ENCODE measurements at regions not wholly inside any gene's neighbourhood (a gene's known extent, or its start where the extent isn't known, plus 50 kb on each side); places are given as distances from the start of the nearest gene placed in this dataset.

DNA sequence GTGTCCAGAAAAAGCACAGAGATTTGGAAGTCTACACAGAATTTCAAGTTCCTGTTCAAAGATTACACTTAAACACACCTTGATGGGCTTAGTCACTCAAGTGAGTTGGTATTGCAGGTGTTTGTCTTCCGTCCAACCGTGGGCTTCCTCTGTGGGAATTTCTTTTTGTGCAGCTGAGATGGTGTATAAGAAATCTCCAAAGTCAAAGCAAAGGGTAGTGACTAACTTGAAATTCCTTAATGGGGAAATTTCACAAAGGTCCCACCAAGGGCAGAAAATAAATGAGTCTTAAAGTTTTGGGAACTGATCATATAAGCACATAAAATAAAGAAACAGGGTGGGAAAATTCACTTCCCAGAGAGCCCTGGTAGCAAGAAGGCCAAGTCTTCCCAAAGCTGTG lies 102.0 kb upstream of the TNFAIP3 start:
- Histone ChIP-seq H2BK5ac (ENCODE audit: low read depth, low read length, poor library complexity, severe bottlenecking) (peak overlapping the region; percentile 46), H3K4ac (ENCODE audit: low read depth, low read length) (peak overlapping the region; percentile 30; the same call in 1 of the 2 replicates), H3K27ac (ENCODE audit: insufficient read depth, low read length) (no peak overlapping the region), H3K23ac (ENCODE audit: low read depth, low read length) (0 out of 2 replicates have a peak overlapping the region, but pooled peaks have one; percentile 16), H2BK20ac (ENCODE audit: low read depth, low read length) (peak overlapping the region; percentile 57; the same call in 1 of the 2 replicates), H3K18ac (ENCODE audit: low read depth, low read length) (peak overlapping the region; percentile 24; the same call in 1 of the 2 replicates), H3K9ac (ENCODE audit: low read depth, low read length) (no peak overlapping the region), H4K91ac (ENCODE audit: insufficient read depth, low read depth, low read length) (peak overlapping the region; percentile 22; the same call in 1 of the 2 replicates), H3K56ac (ENCODE audit: extremely low read depth, insufficient read depth, low read length) (peak overlapping the region; percentile 34; the same call in 1 of the 2 replicates), H3K36me3 (ENCODE audit: control insufficient read depth, insufficient read depth, low read length) (no peaks in the 10 kb centered on the region), H3K4me1 (ENCODE audit: control insufficient read depth, insufficient read depth, low read length) (peaks cover 17% of the 10 kb centered on the region), H4K8ac (ENCODE audit: low read depth in 2 of 2, low read length in 2 of 2) (peak overlapping the region; percentile 20 to 30; a peak in 1 of 4 replicates), H3K79me1 (ENCODE audit: low read depth in 1 of 2, low read length in 2 of 2) (no peaks in the 10 kb centered on the region), H2AFZ (replicated peaks; ENCODE audit: low read length, poor library complexity) (no peak overlapping the region), H2BK120ac (ENCODE audit: low read depth, low read length) (peak overlapping the region; percentile 51; the same call in 1 of the 2 replicates), H3K4me3 (ENCODE audit: insufficient read depth, low read depth, low read length) (no peak overlapping the region), H2AK5ac (ENCODE audit: low read depth, low read length) (no peak overlapping the region), H4K20me1 (ENCODE audit: insufficient read depth, low read length) (no peaks in the 10 kb centered on the region), H3K14ac (replicated peaks; ENCODE audit: low read depth, low read length) (peak overlapping the region; percentile 54), H3K9me3 (ENCODE audit: control insufficient read depth, insufficient read depth, low read length) (no peaks in the 10 kb centered on the region), H3K27me3 (ENCODE audit: control insufficient read depth, insufficient read depth, low read length) (no peaks in the 10 kb centered on the region), H2AK9ac (replicated peaks; ENCODE audit: low read depth, low read length, poor library complexity) (no peak overlapping the region), H3K9me1 (ENCODE audit: insufficient read depth, low read length) (no peaks in the 10 kb centered on the region; the same call in 1 of the 2 replicates), H4K5ac (ENCODE audit: low read depth, low read length) (peak overlapping the region; percentile 9; the same call in 1 of the 2 replicates), H3K4me2 (ENCODE audit: low read depth, low read length) (no peak overlapping the region), H2BK15ac (ENCODE audit: low read depth, low read length) (peak overlapping the region; percentile 94; the same call in 2 of the 3 replicates)
- in situ Hi-C loops (cut with MboI; ENCODE audit: low sequenced_read_pairs), result no loop called here
- TF ChIP-seq MXI1 (IDR thresholded peaks at IDR 0.05; ENCODE audit: borderline replicate concordance, low read depth, low read length), result no peak
- TF ChIP-seq, protein P1, sequence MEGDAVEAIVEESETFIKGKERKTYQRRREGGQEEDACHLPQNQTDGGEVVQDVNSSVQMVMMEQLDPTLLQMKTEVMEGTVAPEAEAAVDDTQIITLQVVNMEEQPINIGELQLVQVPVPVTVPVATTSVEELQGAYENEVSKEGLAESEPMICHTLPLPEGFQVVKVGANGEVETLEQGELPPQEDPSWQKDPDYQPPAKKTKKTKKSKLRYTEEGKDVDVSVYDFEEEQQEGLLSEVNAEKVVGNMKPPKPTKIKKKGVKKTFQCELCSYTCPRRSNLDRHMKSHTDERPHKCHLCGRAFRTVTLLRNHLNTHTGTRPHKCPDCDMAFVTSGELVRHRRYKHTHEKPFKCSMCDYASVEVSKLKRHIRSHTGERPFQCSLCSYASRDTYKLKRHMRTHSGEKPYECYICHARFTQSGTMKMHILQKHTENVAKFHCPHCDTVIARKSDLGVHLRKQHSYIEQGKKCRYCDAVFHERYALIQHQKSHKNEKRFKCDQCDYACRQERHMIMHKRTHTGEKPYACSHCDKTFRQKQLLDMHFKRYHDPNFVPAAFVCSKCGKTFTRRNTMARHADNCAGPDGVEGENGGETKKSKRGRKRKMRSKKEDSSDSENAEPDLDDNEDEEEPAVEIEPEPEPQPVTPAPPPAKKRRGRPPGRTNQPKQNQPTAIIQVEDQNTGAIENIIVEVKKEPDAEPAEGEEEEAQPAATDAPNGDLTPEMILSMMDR (conservative IDR thresholded peaks at IDR 0.05; ENCODE audit: low read depth, low read length), result no peak
- TF ChIP-seq RCOR1 (IDR thresholded peaks at IDR 0.05; ENCODE audit: insufficient replicate concordance, low read length), result no peak
- TF ChIP-seq NFE2L2 (IDR thresholded peaks at IDR 0.05; ENCODE audit: low read depth, low read length), result no peak
- no peak for TF ChIP-seq CHD1 (IDR thresholded peaks at IDR 0.05; ENCODE audit: low read depth, low read length)
- no peak for TF ChIP-seq MAFK (IDR thresholded peaks at IDR 0.05; ENCODE audit: low read depth, low read length)
- no peak for TF ChIP-seq SMC3 (IDR thresholded peaks at IDR 0.05; ENCODE audit: low read depth, low read length)
- no peak for TF ChIP-seq POLR2A (IDR thresholded peaks at IDR 0.05; ENCODE audit: low read depth, low read length)
- TF ChIP-seq CEBPB (IDR thresholded peaks at IDR 0.05; ENCODE audit: low read depth, low read length), result no peak
- TF ChIP-seq BHLHE40 (IDR thresholded peaks at IDR 0.05; ENCODE audit: low read depth, low read length), result no peak
- TF ChIP-seq, protein P2, sequence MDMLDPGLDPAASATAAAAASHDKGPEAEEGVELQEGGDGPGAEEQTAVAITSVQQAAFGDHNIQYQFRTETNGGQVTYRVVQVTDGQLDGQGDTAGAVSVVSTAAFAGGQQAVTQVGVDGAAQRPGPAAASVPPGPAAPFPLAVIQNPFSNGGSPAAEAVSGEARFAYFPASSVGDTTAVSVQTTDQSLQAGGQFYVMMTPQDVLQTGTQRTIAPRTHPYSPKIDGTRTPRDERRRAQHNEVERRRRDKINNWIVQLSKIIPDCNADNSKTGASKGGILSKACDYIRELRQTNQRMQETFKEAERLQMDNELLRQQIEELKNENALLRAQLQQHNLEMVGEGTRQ (IDR thresholded peaks at IDR 0.05; ENCODE audit: low read depth, low read length), result no peak
- no peak for TF ChIP-seq FOS (IDR thresholded peaks at IDR 0.05; ENCODE audit: low read depth, low read length)
- CTCF ChIA-PET, result no interaction called here
- no TSS peak for BruUV-seq (replicated peaks)
- DNase-seq (no peak), ATAC-seq (ENCODE audit: low read depth) (no peak)
- POLR2A ChIA-PET (ENCODE audit: unreplicated experiment), result no interaction called here
- dilution Hi-C loops (cut with HindIII; ENCODE audit: low sequenced_read_pairs, unreplicated experiment), result no loop called here
- no CpG with 5 or more reads among the region's 2 CpGs for WGBS, 2 experiments (ENCODE audit: extremely low coverage in 2 of 2, insufficient read length in 1 of 2)
- intact Hi-C loops (cut with micrococcal nuclease), result loop anchor here (5.0 kb wide), 1 partner anchor 33 kb away; no protein-coding TSS in a partner anchor
